GM12878 (cell line): ENCODE measurements at regions not wholly inside any gene's neighbourhood (a gene's known extent, or its start where the extent isn't known, plus 50 kb on each side); places are given as distances from the start of the nearest gene placed in this dataset.

Experiments
- ATAC-seq: fragments of 200-7000 bp; cut with Tn5 transposase; 3 replicates; pipeline ENCODE4 v1.9.1; 2020; ENCODE audit warnings: mild to moderate bottlenecking, moderate library complexity
- BruUV-seq: library from RNA; stranded (reverse); fragments of 400-500 nt; replicated peaks from 2 replicates; lab custom pipeline; 2021; lab: Mats Ljungman, UMichigan
- CTCF ChIA-PET: fragments of 300-600 bp; sonication (Branson Sonifier 250); formaldehyde crosslinking; extraction: SDS; loops from one replicate; lab custom pipeline; 2021; ENCODE audit warnings: inconsistent platforms; lab: Yijun Ruan, JAX
- POLR2A ChIA-PET: fragments of 350-600 bp; formaldehyde crosslinking; extraction: SDS; loops from one replicate; lab custom pipeline; 2021; ENCODE audit warnings: inconsistent platforms; lab: Charles Lee
- RAD21 ChIA-PET: fragments of 300-600 bp; sonication (Branson Sonifier 250); formaldehyde crosslinking; loops from one replicate; lab custom pipeline; 2023; ENCODE audit warnings: antibody characterized with exemption; ENCODE audit not compliant: unreplicated experiment; lab: Charles Lee
- SMC1A ChIA-PET: fragments of 300-600 bp; sonication (Branson Sonifier 250); formaldehyde crosslinking; loops from one replicate; lab custom pipeline; 2023; ENCODE audit not compliant: unreplicated experiment, uncharacterized antibody; lab: Charles Lee
- DNase-seq: peaks from one replicate; pipeline ENCODE4 v3.0.0-alpha.2; 2011; ENCODE audit warnings: low read depth, low spot score
- FAIRE-seq: peaks from 3 replicates; lab custom pipeline; 2011; peaks lifted over from hg19 to GRCh38; lab: Jason Lieb, UNC
- H2AFZ ChIP-seq: 2 replicates; pipeline ENCODE4 v1.6.0; 2011; ENCODE audit warnings: low read depth, low read length, control low read depth; ENCODE audit not compliant: control insufficient read depth
- H3K27ac ChIP-seq: 2 replicates; pipeline ENCODE4 v1.5.1; 2011; ENCODE audit warnings: control low read depth; ENCODE audit not compliant: control insufficient read depth, insufficient read depth
- H3K27me3 ChIP-seq, 2 experiments: replicated peaks in 1 of 2; 2 replicates each; pipeline versions ENCODE4 v1.6.0 to v1.6.1; 2011; ENCODE audit warnings: low read length in 1 of 2; ENCODE audit not compliant: control insufficient read depth in 2 of 2, insufficient read depth in 2 of 2
- H3K36me3 ChIP-seq, 2 experiments: 2 replicates each; pipeline ENCODE4 v1.5.1; 2011; ENCODE audit warnings: low read length in 1 of 2; ENCODE audit not compliant: control insufficient read depth in 2 of 2, insufficient read depth in 2 of 2
- H3K4me1 ChIP-seq: 2 replicates; pipeline ENCODE4 v1.6.1; 2011; ENCODE audit warnings: mild to moderate bottlenecking, low read length, moderate library complexity, mixed read lengths; ENCODE audit not compliant: control insufficient read depth, insufficient read depth
- H3K4me2 ChIP-seq: 2 replicates; pipeline ENCODE4 v1.6.0; 2011; ENCODE audit warnings: control low read depth; ENCODE audit not compliant: control insufficient read depth, insufficient read depth
- H3K4me3 ChIP-seq: fragments of 200-600 bp; sonication (generic); 2 replicates; pipeline ENCODE4 v1.5.1; 2016
- H3K79me2 ChIP-seq: 2 replicates; pipeline ENCODE4 v1.6.0; 2011; ENCODE audit warnings: low read length; ENCODE audit not compliant: control insufficient read depth, insufficient read depth
- H3K9ac ChIP-seq: 2 replicates; pipeline ENCODE4 v1.8.0; 2011; ENCODE audit warnings: low read length, control low read depth, mixed read lengths; ENCODE audit not compliant: control insufficient read depth, insufficient read depth
- H3K9me3 ChIP-seq: replicated peaks from 3 replicates; pipeline ENCODE4 v1.5.1; 2011; ENCODE audit warnings: mild to moderate bottlenecking, low read length; ENCODE audit not compliant: control insufficient read depth, insufficient read depth
- H4K20me1 ChIP-seq: 2 replicates; pipeline ENCODE4 v1.6.0; 2011; ENCODE audit not compliant: control insufficient read depth, insufficient read depth
- CEBPB ChIP-seq, 2 experiments: fragments of 150-350 bp in 1 of 2; IDR thresholded peaks; 2 replicates each; pipeline ENCODE4 v1.6.1; 2012 to 2014; ENCODE audit warnings: low read depth in 2 of 2, low read length in 2 of 2, borderline replicate concordance in 1 of 2, inconsistent platforms in 1 of 2
- CREB1 ChIP-seq: IDR thresholded peaks from 2 replicates; pipeline ENCODE4 v1.6.1; 2012; ENCODE audit warnings: low read depth, mild to moderate bottlenecking, inconsistent platforms
- FOXK2 ChIP-seq: fragments of 450-650 bp; IDR thresholded peaks from 2 replicates; pipeline ENCODE4 v1.6.1; 2017; ENCODE audit warnings: mild to moderate bottlenecking, moderate library complexity
- JUND ChIP-seq: IDR thresholded peaks from 2 replicates; pipeline ENCODE4 v1.6.1; 2012; ENCODE audit warnings: low read depth, mild to moderate bottlenecking, low read length, improper control_type of control experiment, moderate library complexity
- KLF5 ChIP-seq: fragments of 450-650 bp; IDR thresholded peaks from 2 replicates; pipeline ENCODE4 v1.6.1; 2014; ENCODE audit warnings: mild to moderate bottlenecking; ENCODE audit not compliant: partially characterized antibody
- MEF2B ChIP-seq: fragments of 450-650 bp; IDR thresholded peaks from 2 replicates; pipeline ENCODE4 v1.6.1; 2018; ENCODE audit warnings: mild to moderate bottlenecking, moderate library complexity; ENCODE audit not compliant: partially characterized antibody, poor library complexity, severe bottlenecking
- MYB ChIP-seq: fragments of 150-350 bp; IDR thresholded peaks from 2 replicates; pipeline ENCODE4 v1.6.1; 2014; ENCODE audit warnings: mild to moderate bottlenecking, low read depth, low read length, borderline replicate concordance
- NFXL1 ChIP-seq: fragments of 450-650 bp; IDR thresholded peaks from 2 replicates; pipeline ENCODE4 v1.6.1; 2017; ENCODE audit warnings: antibody characterized with exemption, mild to moderate bottlenecking, borderline replicate concordance
- NFYA ChIP-seq: IDR thresholded peaks from 2 replicates; pipeline ENCODE4 v1.6.1; 2011; ENCODE audit warnings: low read depth, mild to moderate bottlenecking, low read length, improper control_type of control experiment, borderline replicate concordance
- POLR2AphosphoS5 ChIP-seq: IDR thresholded peaks from 2 replicates; pipeline ENCODE4 v1.6.1; 2011; ENCODE audit warnings: mild to moderate bottlenecking, low read length, inconsistent platforms
- SMAD1 ChIP-seq: fragments of 450-650 bp; IDR thresholded peaks from 2 replicates; pipeline ENCODE4 v1.6.1; 2018; ENCODE audit warnings: mild to moderate bottlenecking, low read depth; ENCODE audit not compliant: partially characterized antibody
- SUPT20H ChIP-seq: IDR thresholded peaks from 2 replicates; pipeline ENCODE4 v1.6.1; 2011; ENCODE audit warnings: low read depth, mild to moderate bottlenecking, low read length, moderate library complexity, borderline replicate concordance; ENCODE audit not compliant: control insufficient read depth
- WGBS: methylation state at CpG from one replicate; pipeline ENCODE4 v1.1.6; 2016; ENCODE audit warnings: low lambda C conversion rate; ENCODE audit not compliant: insufficient replicate concordance, insufficient coverage; ENCODE audit errors: missing lambda C conversion rate; 5-methylcytosine and 5-hydroxymethylcytosine counted together
- in situ Hi-C: fragments of 300-500 bp; cut with MboI; formaldehyde crosslinking; loops from 9 replicates; pipeline ENCODE4 v1.14.3; 2018; ENCODE audit warnings: mixed read lengths
- intact Hi-C: fragments of 100-400 bp; cut with micrococcal nuclease; formaldehyde crosslinking; loops from one replicate; pipeline ENCODE4 v1.14.2; 2022; ENCODE audit not compliant: unreplicated experiment

DNA sequence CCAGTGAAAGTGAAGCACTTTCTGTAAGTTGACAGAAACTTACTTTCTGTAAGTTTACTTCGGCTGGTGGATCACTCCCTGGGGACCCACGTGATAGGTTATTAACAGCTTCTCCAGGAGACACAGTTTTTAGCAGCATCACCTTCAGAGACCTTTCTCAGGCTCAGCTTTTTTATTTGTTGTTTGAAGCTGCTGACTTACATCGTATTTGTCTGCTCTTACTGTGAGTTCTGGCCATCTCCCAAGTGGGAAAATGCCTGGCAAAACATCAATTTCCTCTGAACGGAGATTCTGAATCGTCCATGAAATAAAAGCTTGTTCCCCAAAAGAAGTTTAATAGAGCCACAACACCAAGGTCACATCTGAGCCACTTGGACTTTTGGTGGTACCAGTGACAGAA, 178.7 kb upstream of the PODXL start:
- no peak for ATAC-seq
- no peak for FAIRE-seq

DNA sequence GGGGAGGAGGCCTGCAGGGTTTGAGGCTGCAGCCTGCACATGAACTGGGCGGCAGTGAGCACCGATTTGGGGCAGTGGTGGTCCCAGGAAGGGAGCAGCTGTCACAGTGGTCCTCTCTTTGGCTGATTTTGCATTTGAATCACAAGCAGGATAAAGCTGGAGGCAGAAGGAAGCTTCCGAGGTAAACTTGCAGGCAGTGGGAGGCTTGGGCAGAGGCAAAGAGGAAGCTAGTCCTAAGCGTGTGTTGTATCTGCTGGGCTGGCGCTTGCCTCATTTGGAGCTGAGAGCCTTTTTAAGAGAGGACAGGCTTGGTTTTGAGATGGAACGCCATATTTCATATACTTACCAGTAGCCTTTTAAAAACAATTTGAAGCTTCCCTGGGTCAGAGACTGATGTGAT, 177.2 kb upstream of the PODXL start:
- no peak overlapping the region for H3K4me3 ChIP-seq
- H3K36me3 ChIP-seq = no peaks in the 10 kb centered on the region
- no peak overlapping the region for H2AFZ ChIP-seq
- RAD21 ChIA-PET = no interaction called here
- no peak overlapping the region for H3K4me2 ChIP-seq
- no peak overlapping the region for H3K27ac ChIP-seq
- DNase-seq = no peak
- intact Hi-C loops = no loop called here
- ATAC-seq = no peak
- TF ChIP-seq JUND = no peak
- no peak for TF ChIP-seq CEBPB (IDR thresholded peaks at IDR 0.05; ENCODE audit: borderline replicate concordance in 1 of 2, low read depth in 2 of 2, low read length in 2 of 2)
- TF ChIP-seq CREB1 = no peak
- TF ChIP-seq SUPT20H = no peak
- TF ChIP-seq FOXK2 = no peak
- TF ChIP-seq, all 136 proteins: peak for 0
- CTCF ChIA-PET = no interaction called here
- Histone ChIP-seq H3K4me1 (no peaks in the 10 kb centered on the region), H4K20me1 (no peaks in the 10 kb centered on the region), H3K79me2 (no peaks in the 10 kb centered on the region), H3K27me3 (no peaks in the 10 kb centered on the region; a peak in 2 of 4 replicates), H3K9ac (no peak overlapping the region), H3K9me3 (no peaks in the 10 kb centered on the region)
- BruUV-seq = no TSS peak
- WGBS = 25% methylated on average over 6 of the region's 6 CpGs
- SMC1A ChIA-PET = no interaction called here
- no peak for FAIRE-seq
- in situ Hi-C loops = no loop called here
- POLR2A ChIA-PET = no interaction called here

More for the DNA sequence above, 178.7 kb upstream of the PODXL start:
- ChIA-PET CTCF (no interaction called here), RAD21 (no interaction called here), SMC1A (interaction anchor here (0.6 kb wide), 1 partner anchor 280 kb away, joined by 3 read pairs; no protein-coding TSS in a partner anchor), POLR2A (no interaction called here)
- TF ChIP-seq SMAD1 (no peak), NFXL1 (no peak), MEF2B (no peak), MYB (no peak), POLR2AphosphoS5 (no peak), KLF5 (no peak), NFYA (no peak)
- Histone ChIP-seq H3K27ac (no peak overlapping the region), H4K20me1 (no peaks in the 10 kb centered on the region), H3K4me3 (no peak overlapping the region), H3K9me3 (no peaks in the 10 kb centered on the region), H3K4me2 (no peak overlapping the region), H2AFZ (no peak overlapping the region), H3K4me1 (no peaks in the 10 kb centered on the region), H3K9ac (no peak overlapping the region), H3K79me2 (no peaks in the 10 kb centered on the region), H3K27me3 (no peaks in the 10 kb centered on the region; a peak in 2 of 4 replicates), H3K36me3 (no peaks in the 10 kb centered on the region)
- BruUV-seq = no TSS peak
- in situ Hi-C loops = no loop called here
- intact Hi-C loops = no loop called here
- no peak for DNase-seq
- 16% methylated on average over 5 of the region's 5 CpGs for WGBS
